ENCODE measurements at regions not wholly inside any gene's neighbourhood (a gene's known extent, or its start where the extent isn't known, plus 50 kb on each side); places are given as distances from the start of the nearest gene placed in this dataset.

DNA sequence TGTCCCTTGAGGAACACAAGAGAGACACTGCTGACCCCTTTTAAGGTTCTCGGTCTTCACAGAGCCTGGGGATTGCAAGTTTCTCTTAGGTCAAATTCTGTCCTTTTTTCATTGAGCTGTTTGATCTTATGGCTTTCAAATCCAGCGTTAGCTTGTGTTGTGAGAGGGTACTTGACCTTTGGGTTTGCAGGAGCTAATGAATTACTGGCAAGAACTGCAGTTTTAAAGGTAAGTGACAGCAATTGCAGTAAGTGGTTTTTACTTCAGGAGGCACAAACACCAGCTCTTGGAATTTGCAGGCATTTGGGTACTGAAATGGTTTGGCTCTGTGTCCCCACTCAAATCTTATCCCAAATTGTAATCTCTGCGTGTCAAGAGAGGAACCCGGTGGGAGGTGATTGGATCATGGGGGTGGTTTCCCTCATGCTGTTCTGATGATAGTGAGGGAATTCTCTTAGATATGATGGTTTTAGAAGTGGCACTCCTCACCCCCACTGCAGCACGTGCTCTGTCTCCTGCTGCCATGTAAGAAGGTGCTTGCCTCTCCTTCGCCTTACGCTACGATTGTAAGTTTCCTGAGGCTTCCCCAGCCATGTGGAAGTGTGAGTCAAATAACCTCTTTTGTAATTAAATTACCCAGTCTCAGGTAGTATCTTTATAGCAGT lies 134.5 kb upstream of the LYPLAL1 start (continued):
- TF ChIP-seq, protein P1, sequence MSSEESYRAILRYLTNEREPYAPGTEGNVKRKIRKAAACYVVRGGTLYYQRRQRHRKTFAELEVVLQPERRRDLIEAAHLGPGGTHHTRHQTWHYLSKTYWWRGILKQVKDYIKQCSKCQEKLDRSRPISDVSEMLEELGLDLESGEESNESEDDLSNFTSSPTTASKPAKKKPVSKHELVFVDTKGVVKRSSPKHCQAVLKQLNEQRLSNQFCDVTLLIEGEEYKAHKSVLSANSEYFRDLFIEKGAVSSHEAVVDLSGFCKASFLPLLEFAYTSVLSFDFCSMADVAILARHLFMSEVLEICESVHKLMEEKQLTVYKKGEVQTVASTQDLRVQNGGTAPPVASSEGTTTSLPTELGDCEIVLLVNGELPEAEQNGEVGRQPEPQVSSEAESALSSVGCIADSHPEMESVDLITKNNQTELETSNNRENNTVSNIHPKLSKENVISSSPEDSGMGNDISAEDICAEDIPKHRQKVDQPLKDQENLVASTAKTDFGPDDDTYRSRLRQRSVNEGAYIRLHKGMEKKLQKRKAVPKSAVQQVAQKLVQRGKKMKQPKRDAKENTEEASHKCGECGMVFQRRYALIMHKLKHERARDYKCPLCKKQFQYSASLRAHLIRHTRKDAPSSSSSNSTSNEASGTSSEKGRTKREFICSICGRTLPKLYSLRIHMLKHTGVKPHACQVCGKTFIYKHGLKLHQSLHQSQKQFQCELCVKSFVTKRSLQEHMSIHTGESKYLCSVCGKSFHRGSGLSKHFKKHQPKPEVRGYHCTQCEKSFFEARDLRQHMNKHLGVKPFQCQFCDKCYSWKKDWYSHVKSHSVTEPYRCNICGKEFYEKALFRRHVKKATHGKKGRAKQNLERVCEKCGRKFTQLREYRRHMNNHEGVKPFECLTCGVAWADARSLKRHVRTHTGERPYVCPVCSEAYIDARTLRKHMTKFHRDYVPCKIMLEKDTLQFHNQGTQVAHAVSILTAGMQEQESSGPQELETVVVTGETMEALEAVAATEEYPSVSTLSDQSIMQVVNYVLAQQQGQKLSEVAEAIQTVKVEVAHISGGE (CRISPR knock-in tag; IDR thresholded peaks at IDR 0.05): no peak
- TF ChIP-seq SIN3A (IDR thresholded peaks at IDR 0.05; ENCODE audit: borderline replicate concordance in 2 of 2, control insufficient read depth in 1 of 2, low read depth in 2 of 2, low read length in 2 of 2): no peak
- TF ChIP-seq NRF1 (conservative IDR thresholded peaks at IDR 0.05 in 1 of 2, IDR thresholded peaks at IDR 0.05 in 1 of 2): no peak
- no peak for TF ChIP-seq RB1 (IDR thresholded peaks at IDR 0.05; ENCODE audit: low read depth)
- TF ChIP-seq ZNF79 (CRISPR knock-in tag; IDR thresholded peaks at IDR 0.05; ENCODE audit: low read depth): no peak
- TF ChIP-seq SRF (CRISPR knock-in tag; IDR thresholded peaks at IDR 0.05): no peak
- no peak for TF ChIP-seq ETV1 (tag; conservative IDR thresholded peaks at IDR 0.05; ENCODE audit: low read depth)
- TF ChIP-seq ZNF830 (CRISPR knock-in tag; IDR thresholded peaks at IDR 0.05): no peak
- no peak for TF ChIP-seq PRPF4 (IDR thresholded peaks at IDR 0.05; ENCODE audit: insufficient read depth, low read depth, low read length, poor library complexity, severe bottlenecking)
- no peak for TF ChIP-seq SETDB1 (IDR thresholded peaks at IDR 0.05; ENCODE audit: low read length)
